ENCODE measurements at regions not wholly inside any gene's neighbourhood (a gene's known extent, or its start where the extent isn't known, plus 50 kb on each side); places are given as distances from the start of the nearest gene placed in this dataset.
A peak's percentile ranks its signal among the peaks of the same experiment; 100 is the strongest.

DNA sequence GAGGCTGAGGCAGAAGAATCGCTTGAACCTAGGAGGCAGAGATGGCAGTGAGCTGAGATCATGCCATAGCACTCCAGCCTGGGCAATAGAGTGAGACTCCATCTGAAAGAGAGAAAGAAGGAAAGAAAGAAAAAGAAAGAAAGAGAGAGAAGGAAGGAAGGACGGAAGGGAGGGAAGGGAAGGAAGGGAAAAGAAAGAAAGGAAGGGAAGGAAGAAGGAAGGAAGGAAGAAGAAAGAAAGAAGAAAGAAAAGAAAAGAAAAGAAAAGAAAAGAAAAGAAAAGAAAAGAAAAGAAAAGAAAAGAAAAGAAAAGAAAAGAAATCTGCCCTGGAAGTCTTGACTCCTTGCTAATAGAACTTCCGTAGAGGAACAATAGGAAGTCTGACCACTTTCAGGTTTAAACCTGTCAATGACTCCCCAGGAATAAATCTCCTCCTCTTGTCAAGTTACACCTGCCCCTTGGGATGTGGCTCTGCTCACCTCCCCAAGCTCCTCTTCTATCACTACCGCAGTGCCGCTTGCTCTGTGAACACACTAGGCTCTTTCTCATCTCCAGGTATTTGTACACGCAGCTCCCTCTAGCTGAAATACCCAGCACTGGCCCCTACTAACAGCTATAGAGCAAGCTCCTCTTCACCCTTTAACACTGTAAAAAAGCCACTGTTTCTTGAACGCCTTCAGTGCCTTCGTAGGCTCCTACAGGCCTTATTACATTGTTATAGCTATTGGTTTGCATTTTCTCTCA, 773.1 kb upstream of the TBX3 start:
- H3K79me2 ChIP-seq (ENCODE audit: low read length) = no peaks in the 10 kb centered on the region
- no peak overlapping the region for H3K4me3 ChIP-seq (ENCODE audit: low read length)
- peak; percentile 30 for DNase-seq
- H3K9ac ChIP-seq (ENCODE audit: low read length) = no peak overlapping the region
- no peak for ATAC-seq
- no peaks in the 10 kb centered on the region for H3K27me3 ChIP-seq (ENCODE audit: low read length)
- H3K9me2 ChIP-seq (replicated peaks; ENCODE audit: low read length) = no peaks in the 10 kb centered on the region
- no peaks in the 10 kb centered on the region for H3K4me1 ChIP-seq (ENCODE audit: insufficient read depth, low read length)
- no peaks in the 10 kb centered on the region for H3F3A ChIP-seq (ENCODE audit: low read length, unreplicated experiment)
- H3K27ac ChIP-seq (ENCODE audit: low read length) = no peak overlapping the region
- intact Hi-C loops (cut with micrococcal nuclease) = no loop called here
- H3K9me3 ChIP-seq (ENCODE audit: low read length) = no peaks in the 10 kb centered on the region; the same call in 1 of the 2 replicates
- no peaks in the 10 kb centered on the region for H4K20me1 ChIP-seq (ENCODE audit: low read length)
- ChIA-PET CTCF (no interaction called here), POLR2A (ENCODE audit: unreplicated experiment) (no interaction called here)
- H3K4me2 ChIP-seq (ENCODE audit: low read length) = no peak overlapping the region
- no peak for TF ChIP-seq EZH2 (IDR thresholded peaks at IDR 0.05; ENCODE audit: low read length, unreplicated experiment)
- TF ChIP-seq, protein P1, sequence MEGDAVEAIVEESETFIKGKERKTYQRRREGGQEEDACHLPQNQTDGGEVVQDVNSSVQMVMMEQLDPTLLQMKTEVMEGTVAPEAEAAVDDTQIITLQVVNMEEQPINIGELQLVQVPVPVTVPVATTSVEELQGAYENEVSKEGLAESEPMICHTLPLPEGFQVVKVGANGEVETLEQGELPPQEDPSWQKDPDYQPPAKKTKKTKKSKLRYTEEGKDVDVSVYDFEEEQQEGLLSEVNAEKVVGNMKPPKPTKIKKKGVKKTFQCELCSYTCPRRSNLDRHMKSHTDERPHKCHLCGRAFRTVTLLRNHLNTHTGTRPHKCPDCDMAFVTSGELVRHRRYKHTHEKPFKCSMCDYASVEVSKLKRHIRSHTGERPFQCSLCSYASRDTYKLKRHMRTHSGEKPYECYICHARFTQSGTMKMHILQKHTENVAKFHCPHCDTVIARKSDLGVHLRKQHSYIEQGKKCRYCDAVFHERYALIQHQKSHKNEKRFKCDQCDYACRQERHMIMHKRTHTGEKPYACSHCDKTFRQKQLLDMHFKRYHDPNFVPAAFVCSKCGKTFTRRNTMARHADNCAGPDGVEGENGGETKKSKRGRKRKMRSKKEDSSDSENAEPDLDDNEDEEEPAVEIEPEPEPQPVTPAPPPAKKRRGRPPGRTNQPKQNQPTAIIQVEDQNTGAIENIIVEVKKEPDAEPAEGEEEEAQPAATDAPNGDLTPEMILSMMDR (conservative IDR thresholded peaks at IDR 0.05; ENCODE audit: low read depth, low read length) = peak; percentile 50
- no TSS peak for BruUV-seq (replicated peaks)
- no peaks in the 10 kb centered on the region for H3K36me3 ChIP-seq (ENCODE audit: low read depth, low read length)
- no peak overlapping the region for H2AFZ ChIP-seq (ENCODE audit: low read length)

DNA sequence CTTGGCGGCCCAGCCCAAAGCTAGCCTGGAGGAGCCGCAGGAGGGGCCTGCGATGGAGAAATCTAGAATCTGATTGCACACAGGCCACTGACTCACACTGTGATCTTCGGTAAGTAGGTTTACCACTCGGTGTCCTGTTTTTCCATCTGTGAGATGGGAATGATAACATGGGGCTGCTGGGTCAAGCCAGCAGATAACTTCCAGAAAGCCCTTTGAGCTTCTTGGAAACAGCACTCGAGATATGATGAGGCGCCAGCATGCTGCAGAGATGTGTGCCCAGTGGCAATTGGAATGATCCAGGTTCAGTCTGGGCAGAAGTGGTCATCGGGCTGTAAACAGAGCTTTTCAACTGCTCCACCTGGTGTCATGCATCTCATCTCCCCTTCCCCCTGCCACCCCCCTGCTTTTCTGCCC, 771.3 kb upstream of the TBX3 start:
- TF ChIP-seq EZH2phosphoT487 (IDR thresholded peaks at IDR 0.05; ENCODE audit: borderline replicate concordance, low read length) = no peak
- Histone ChIP-seq H3K79me2 (ENCODE audit: low read length) (no peaks in the 10 kb centered on the region), H3K9ac (ENCODE audit: low read length) (no peak overlapping the region), H3K4me3 (ENCODE audit: low read length) (no peak overlapping the region), H3K36me3 (ENCODE audit: low read depth, low read length) (no peaks in the 10 kb centered on the region), H3F3A (ENCODE audit: low read length, unreplicated experiment) (no peaks in the 10 kb centered on the region), H3K27ac (ENCODE audit: low read length) (no peak overlapping the region), H3K27me3 (ENCODE audit: low read length) (no peaks in the 10 kb centered on the region), H4K20me1 (ENCODE audit: low read length) (no peaks in the 10 kb centered on the region), H3K9me2 (replicated peaks; ENCODE audit: low read length) (no peaks in the 10 kb centered on the region), H2AFZ (ENCODE audit: low read length) (no peak overlapping the region), H3K4me2 (ENCODE audit: low read length) (no peak overlapping the region), H3K4me1 (ENCODE audit: insufficient read depth, low read length) (peaks cover 4% of the 10 kb centered on the region; the same call in 1 of the 2 replicates), H3K9me3 (ENCODE audit: low read length) (no peaks in the 10 kb centered on the region)
- BruUV-seq (replicated peaks) = no TSS peak
- intact Hi-C loops (cut with micrococcal nuclease) = no loop called here
- ATAC-seq (no peak), DNase-seq (no peak)
- ChIA-PET CTCF (no interaction called here), POLR2A (ENCODE audit: unreplicated experiment) (no interaction called here)

DNA sequence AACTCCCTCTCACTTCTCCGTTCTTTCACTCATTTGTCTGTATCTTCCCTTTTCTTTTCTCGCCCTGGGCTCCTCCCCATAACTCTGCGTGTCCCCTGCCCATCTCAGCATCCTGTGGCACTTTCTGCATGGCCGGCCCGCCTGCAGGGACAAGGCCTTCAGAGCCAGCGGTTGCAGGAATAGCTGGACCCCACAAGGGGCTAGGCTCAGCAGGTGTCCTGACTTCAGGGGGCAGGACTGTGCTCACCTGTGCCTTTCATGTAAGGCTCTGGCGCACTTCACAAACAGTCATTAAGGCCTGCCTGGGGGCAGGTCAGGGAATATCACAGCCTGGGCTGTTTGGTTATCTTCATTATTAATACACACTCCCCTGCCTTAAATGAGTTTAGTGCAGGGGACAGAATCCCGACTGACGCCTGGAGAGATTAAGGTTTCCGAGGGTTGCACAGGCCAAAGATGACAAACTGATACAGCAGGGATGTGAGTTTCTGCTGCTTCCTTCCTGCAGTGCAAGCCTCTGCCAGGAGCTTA, 768.8 kb upstream of the TBX3 start:
- H3K4me3 ChIP-seq (ENCODE audit: low read length) = no peak overlapping the region
- no peaks in the 10 kb centered on the region for H3K27me3 ChIP-seq (ENCODE audit: low read length)
- ChIA-PET CTCF (no interaction called here), POLR2A (ENCODE audit: unreplicated experiment) (no interaction called here)
- DNase-seq (no peak), ATAC-seq (no peak)
- H3K36me3 ChIP-seq (ENCODE audit: low read depth, low read length) = no peaks in the 10 kb centered on the region
- no TSS peak for BruUV-seq (replicated peaks)
- no peaks in the 10 kb centered on the region for H4K20me1 ChIP-seq (ENCODE audit: low read length)
- no peaks in the 10 kb centered on the region for H3K9me3 ChIP-seq (ENCODE audit: low read length)
- H2AFZ ChIP-seq (ENCODE audit: low read length) = no peak overlapping the region
- no peaks in the 10 kb centered on the region for H3K9me2 ChIP-seq (replicated peaks; ENCODE audit: low read length)
- no peak overlapping the region for H3K4me2 ChIP-seq (ENCODE audit: low read length)
- no peaks in the 10 kb centered on the region for H3F3A ChIP-seq (ENCODE audit: low read length, unreplicated experiment)
- H3K79me2 ChIP-seq (ENCODE audit: low read length) = no peaks in the 10 kb centered on the region
- intact Hi-C loops (cut with micrococcal nuclease) = no loop called here
- H3K4me1 ChIP-seq (ENCODE audit: insufficient read depth, low read length) = peaks cover 4% of the 10 kb centered on the region; the same call in 1 of the 2 replicates
- no peak for TF ChIP-seq EZH2 (IDR thresholded peaks at IDR 0.05; ENCODE audit: low read length, unreplicated experiment)
- no peak for TF ChIP-seq EZH2phosphoT487 (IDR thresholded peaks at IDR 0.05; ENCODE audit: borderline replicate concordance, low read length)
- TF ChIP-seq, protein P1 (conservative IDR thresholded peaks at IDR 0.05; ENCODE audit: low read depth, low read length) = no peak
- H3K27ac ChIP-seq (ENCODE audit: low read length) = no peak overlapping the region
- no peak overlapping the region for H3K9ac ChIP-seq (ENCODE audit: low read length)
